OCI-LY7 (cell line): ENCODE measurements at regions not wholly inside any gene's neighbourhood (a gene's known extent, or its start where the extent isn't known, plus 50 kb on each side); places are given as distances from the start of the nearest gene placed in this dataset.

Source experiments
- CTCF ChIP-seq: fragments of 200-600 bp; sonication (generic); conservative IDR thresholded peaks from 2 replicates; pipeline ENCODE4 v1.5.1; 2014; ENCODE audit warnings: mild to moderate bottlenecking, antibody characterized with exemption, low read length, moderate library complexity, mixed read lengths
- EZH2phosphoT487 ChIP-seq: fragments of 200-600 bp; sonication (generic); IDR thresholded peaks from 2 replicates; pipeline ENCODE4 v1.6.1; 2018; ENCODE audit warnings: low read depth, borderline replicate concordance, mild to moderate bottlenecking, mixed run types, antibody characterized with exemption, low read length, moderate library complexity, mixed read lengths

- TF ChIP-seq CTCF (no peak), EZH2phosphoT487 (no peak)
Measured at GRCh38 chr20:7087803-7088202, 320.3 kb downstream of the BMP2 start.
